Neuronal stem cell (in vitro differentiated cells): ENCODE measurements at regions not wholly inside any gene's neighbourhood (a gene's known extent, or its start where the extent isn't known, plus 50 kb on each side); places are given as distances from the start of the nearest gene placed in this dataset.

Experiments used
- DNase-seq: peaks from one replicate; pipeline ENCODE4 v3.0.0-alpha.2; 2013; ENCODE audit warnings: low spot score
- H2AFZ ChIP-seq: one replicate; pipeline ENCODE4 v1.6.1; 2013; ENCODE audit warnings: mild to moderate bottlenecking, low read length, inconsistent platforms
- H2AK5ac ChIP-seq: 2 replicates; pipeline ENCODE4 v1.6.1; 2013; ENCODE audit warnings: low read depth, mild to moderate bottlenecking, inconsistent platforms, low read length, moderate library complexity, mixed read lengths
- H2BK120ac ChIP-seq: 2 replicates; pipeline ENCODE4 v1.6.1; 2013; ENCODE audit warnings: low read depth, mild to moderate bottlenecking, inconsistent platforms, low read length, moderate library complexity, mixed read lengths
- H2BK12ac ChIP-seq: one replicate; pipeline ENCODE4 v1.6.1; 2013; ENCODE audit warnings: low read length, inconsistent platforms
- H2BK15ac ChIP-seq: 2 replicates; pipeline ENCODE4 v1.6.1; 2013; ENCODE audit warnings: mild to moderate bottlenecking, low read length, inconsistent platforms, mixed read lengths
- H2BK5ac ChIP-seq: one replicate; pipeline ENCODE4 v1.6.1; 2013; ENCODE audit warnings: inconsistent platforms, mild to moderate bottlenecking, low read length, moderate library complexity
- H3K14ac ChIP-seq: one replicate; pipeline ENCODE4 v1.6.1; 2013; ENCODE audit warnings: low read length, inconsistent platforms
- H3K18ac ChIP-seq: 2 replicates; pipeline ENCODE4 v1.6.1; 2013; ENCODE audit warnings: low read length, inconsistent platforms
- H3K23ac ChIP-seq: 2 replicates; pipeline ENCODE4 v1.6.1; 2013; ENCODE audit warnings: low read depth, mild to moderate bottlenecking, mixed read lengths, low read length, inconsistent platforms; ENCODE audit not compliant: poor library complexity
- H3K27ac ChIP-seq: replicated peaks from 3 replicates; pipeline ENCODE4 v1.5.1; 2013; ENCODE audit warnings: low read length, inconsistent platforms
- H3K27me3 ChIP-seq, 3 experiments: 2 replicates each; pipeline ENCODE4 v1.6.1; 2013; ENCODE audit warnings: low read length in 3 of 3, mild to moderate bottlenecking in 2 of 3, inconsistent platforms in 1 of 3, low read depth in 1 of 3, mixed read lengths in 1 of 3, moderate library complexity in 1 of 3; ENCODE audit not compliant: control insufficient read depth in 3 of 3, insufficient read depth in 3 of 3
- H3K36me3 ChIP-seq, 2 donors: replicated peaks in 1 of 2; 2 replicates each; pipeline ENCODE4 v1.6.1; 2013; ENCODE audit warnings: low read length in 2 of 2; ENCODE audit not compliant: control insufficient read depth in 2 of 2, insufficient read depth in 2 of 2
- H3K4ac ChIP-seq: 2 replicates; pipeline ENCODE4 v1.6.1; 2013; ENCODE audit warnings: inconsistent platforms, mild to moderate bottlenecking, low read length, moderate library complexity
- H3K4me1 ChIP-seq, 2 donors: 1 replicate in 1 of 2; 2 replicates in 1 of 2; pipeline ENCODE4 v1.6.1; 2013; ENCODE audit warnings: low read length in 2 of 2, low read depth in 1 of 2; ENCODE audit not compliant: control insufficient read depth in 2 of 2, insufficient read depth in 1 of 2
- H3K4me2 ChIP-seq: one replicate; pipeline ENCODE4 v1.6.1; 2013; ENCODE audit warnings: mild to moderate bottlenecking, low read length, inconsistent platforms; ENCODE audit not compliant: insufficient read depth, poor library complexity, severe bottlenecking
- H3K4me3 ChIP-seq, 2 donors: 2 replicates each; pipeline ENCODE4 v1.5.1; 2013; ENCODE audit warnings: low read length in 2 of 2, mild to moderate bottlenecking in 2 of 2, inconsistent platforms in 1 of 2, moderate library complexity in 1 of 2
- H3K79me1 ChIP-seq: one replicate; pipeline ENCODE4 v1.6.1; 2013; ENCODE audit warnings: low read depth, mild to moderate bottlenecking, inconsistent platforms, low read length, moderate library complexity
- H3K9ac ChIP-seq: one replicate; pipeline ENCODE4 v1.6.1; 2013; ENCODE audit warnings: mild to moderate bottlenecking, low read depth, low read length, inconsistent platforms; ENCODE audit not compliant: poor library complexity
- H3K9me3 ChIP-seq, 2 donors: replicated peaks in 1 of 2; 2 replicates each; pipeline versions ENCODE3 to v1.6.1; 2013; ENCODE audit warnings: low read length in 2 of 2, mild to moderate bottlenecking in 2 of 2, inconsistent platforms in 1 of 2, low read depth in 1 of 2, mixed read lengths in 1 of 2, moderate library complexity in 1 of 2; ENCODE audit not compliant: control insufficient read depth in 2 of 2, insufficient read depth in 1 of 2
- H4K8ac ChIP-seq: one replicate; pipeline ENCODE4 v1.6.1; 2013; ENCODE audit warnings: low read depth, mild to moderate bottlenecking, inconsistent platforms, low read length, moderate library complexity
- H4K91ac ChIP-seq: one replicate; pipeline ENCODE4 v1.6.1; 2013; ENCODE audit warnings: low read length, low read depth, mild to moderate bottlenecking, inconsistent platforms; ENCODE audit not compliant: poor library complexity
- WGBS, 2 donors: extraction: QIAGEN DNeasy Blood & Tissue Kit; methylation state at CpG; one replicate each; pipeline ENCODE4 v1.1.7; 2013; ENCODE audit warnings: missing lambda C conversion rate in 2 of 2, mixed read lengths in 1 of 2; ENCODE audit not compliant: insufficient read length in 2 of 2, insufficient replicate concordance in 1 of 2; ENCODE audit errors: extremely low coverage in 2 of 2; 5-methylcytosine and 5-hydroxymethylcytosine counted together

DNA sequence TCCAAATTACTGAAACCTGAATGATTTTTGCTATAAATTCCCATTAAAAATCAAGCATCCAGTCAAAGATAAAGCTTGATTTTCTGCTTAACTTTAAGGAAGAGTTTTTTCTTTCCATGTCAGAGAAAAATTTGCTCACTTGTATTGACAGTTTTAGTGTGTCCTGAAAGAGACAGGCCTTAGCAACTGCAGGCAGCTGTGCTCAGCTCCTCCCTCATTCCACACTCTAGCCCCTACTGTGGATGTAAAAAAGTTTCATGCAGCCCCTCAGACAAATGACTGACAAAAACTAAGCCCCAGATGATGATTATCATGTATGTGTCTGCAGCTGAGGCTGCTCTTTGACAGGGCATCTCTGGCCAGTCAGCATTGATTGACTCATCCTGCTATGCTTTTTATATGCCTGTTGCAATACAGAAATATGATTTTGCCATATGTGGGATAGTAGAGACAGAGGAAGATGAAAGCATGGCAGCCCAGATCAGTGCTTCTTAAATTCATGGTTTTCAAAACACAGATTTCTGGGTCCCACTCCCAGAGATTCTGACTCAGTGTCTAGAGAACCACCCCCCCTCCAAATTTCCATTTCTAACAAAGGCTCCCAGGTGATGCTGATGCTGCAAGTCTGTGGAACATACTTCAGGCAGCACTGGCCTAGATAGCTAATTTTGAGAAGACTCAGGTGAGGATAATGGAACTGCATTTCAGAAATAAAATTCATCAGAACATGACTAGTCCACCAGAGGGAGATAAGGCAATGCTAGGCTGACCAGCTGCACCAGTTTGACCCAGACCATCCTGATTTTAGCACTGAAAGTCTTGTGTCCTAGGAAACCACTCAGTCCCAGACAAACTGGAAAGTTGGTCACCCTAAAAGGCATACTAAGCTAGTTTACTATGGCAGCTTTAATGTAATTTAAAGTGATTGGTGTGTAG lies 298.7 kb upstream of the KCNN2 start:
- no peak overlapping the region for H3K27ac ChIP-seq
- no peak overlapping the region for H2AK5ac ChIP-seq
- no peak overlapping the region for H3K14ac ChIP-seq
- H3K9me3 ChIP-seq, result no peaks in the 10 kb centered on the region
- no peak overlapping the region for H3K23ac ChIP-seq
- no peak overlapping the region for H2AFZ ChIP-seq
- no peaks in the 10 kb centered on the region for H3K79me1 ChIP-seq
- DNase-seq, result no peak
- H4K91ac ChIP-seq, result no peak overlapping the region
- H3K4me1 ChIP-seq, result peaks cover 0 to 4% of the 10 kb centered on the region in 2 donors
- no peak overlapping the region for H3K4me2 ChIP-seq
- H2BK15ac ChIP-seq, result no peak overlapping the region
- H3K18ac ChIP-seq, result no peak overlapping the region
- no peak overlapping the region for H3K4ac ChIP-seq
- H3K4me3 ChIP-seq, result no peak overlapping the region
- H3K9ac ChIP-seq, result no peak overlapping the region
- H2BK120ac ChIP-seq, result no peak overlapping the region
- no peak overlapping the region for H2BK5ac ChIP-seq
- no peak overlapping the region for H2BK12ac ChIP-seq
- no peak overlapping the region for H4K8ac ChIP-seq
- no peaks in the 10 kb centered on the region for H3K27me3 ChIP-seq
- H3K36me3 ChIP-seq, result no peaks in the 10 kb centered on the region

DNA sequence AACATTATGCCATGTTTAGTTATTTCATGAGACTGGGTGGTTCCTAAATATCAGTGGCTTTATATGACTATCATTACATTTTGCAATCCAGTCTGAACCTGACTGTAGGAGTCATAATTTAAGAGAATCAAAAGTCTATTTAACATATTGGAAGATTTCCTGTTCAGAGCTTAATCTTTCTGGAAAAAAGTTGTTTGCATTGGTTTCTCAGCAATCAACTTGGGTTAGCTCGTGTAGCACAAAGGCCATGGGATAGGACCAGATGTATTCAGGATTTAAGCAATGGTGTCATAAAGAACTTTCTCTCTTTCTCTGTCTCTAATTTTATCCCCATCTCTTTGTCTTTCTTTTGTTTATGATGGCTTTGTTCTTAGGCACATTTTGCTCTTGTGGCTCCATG lies 296.0 kb upstream of the KCNN2 start:
- Histone ChIP-seq H3K9me3 (no peaks in the 10 kb centered on the region), H3K4me2 (no peak overlapping the region), H2AK5ac (no peak overlapping the region), H3K23ac (no peak overlapping the region), H4K8ac (no peak overlapping the region), H3K79me1 (no peaks in the 10 kb centered on the region), H3K9ac (no peak overlapping the region), H2BK5ac (no peak overlapping the region), H3K36me3 (no peaks in the 10 kb centered on the region), H2BK120ac (no peak overlapping the region), H3K18ac (no peak overlapping the region), H3K14ac (no peak overlapping the region), H2BK12ac (no peak overlapping the region), H3K4me1 (peaks cover 0 to 5% of the 10 kb centered on the region in 2 donors), H3K27me3 (no peaks in the 10 kb centered on the region), H3K4ac (no peak overlapping the region), H2AFZ (no peak overlapping the region), H3K4me3 (no peak overlapping the region), H3K27ac (no peak overlapping the region), H2BK15ac (no peak overlapping the region), H4K91ac (no peak overlapping the region)
- no peak for DNase-seq
- WGBS, 2 donors, result no CpG with 5 or more reads among the region's 1 CpG

DNA sequence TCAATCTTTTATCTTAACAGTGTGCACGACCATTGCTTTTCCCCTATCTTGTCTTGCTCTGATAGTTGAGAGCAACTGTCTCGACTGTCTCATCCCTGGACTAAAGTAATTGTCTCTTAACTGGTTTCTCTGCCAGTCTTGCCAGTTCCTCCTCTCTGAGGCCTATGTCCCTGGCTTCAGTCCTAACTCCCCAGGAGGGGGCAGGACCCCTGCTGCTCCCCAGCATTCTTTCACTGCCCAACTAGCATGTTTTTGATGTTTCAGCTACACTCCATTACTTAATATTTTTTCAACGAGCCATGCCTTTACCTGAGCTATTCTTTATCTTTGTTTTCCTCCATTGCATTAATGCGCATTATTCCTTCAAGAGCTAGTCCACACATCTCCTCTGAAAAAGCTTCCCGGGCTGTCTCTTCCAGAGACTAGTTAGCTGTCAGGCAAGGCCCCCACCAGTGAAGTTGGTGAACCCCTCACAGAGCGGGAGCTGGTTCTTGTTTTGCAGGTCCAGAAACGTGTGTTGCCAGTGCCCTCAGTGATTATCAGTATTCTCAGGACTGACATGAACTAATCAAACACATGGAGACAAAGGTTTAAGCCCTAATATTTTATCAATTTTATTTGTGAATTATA lies 291.7 kb upstream of the KCNN2 start:
- H3K79me1 ChIP-seq, result no peaks in the 10 kb centered on the region
- no peak overlapping the region for H3K14ac ChIP-seq
- no CpG with 5 or more reads among the region's 7 CpGs for WGBS, 2 donors
- no peaks in the 10 kb centered on the region for H3K9me3 ChIP-seq
- no peak overlapping the region for H4K91ac ChIP-seq
- no peaks in the 10 kb centered on the region for H3K27me3 ChIP-seq
- no peak overlapping the region for H3K4me3 ChIP-seq
- H3K27ac ChIP-seq, result no peak overlapping the region
- no peak overlapping the region for H3K9ac ChIP-seq
- no peak overlapping the region for H2BK15ac ChIP-seq
- H2AK5ac ChIP-seq, result no peak overlapping the region
- H3K4me2 ChIP-seq, result no peak overlapping the region
- H3K18ac ChIP-seq, result no peak overlapping the region
- H2AFZ ChIP-seq, result no peak overlapping the region
- H2BK120ac ChIP-seq, result no peak overlapping the region
- peaks cover 0 to 2% of the 10 kb centered on the region in 2 donors for H3K4me1 ChIP-seq
- H3K4ac ChIP-seq, result no peak overlapping the region
- H2BK12ac ChIP-seq, result no peak overlapping the region
- H2BK5ac ChIP-seq, result no peak overlapping the region
- H3K23ac ChIP-seq, result no peak overlapping the region
- H3K36me3 ChIP-seq, result no peaks in the 10 kb centered on the region
- no peak for DNase-seq
- H4K8ac ChIP-seq, result no peak overlapping the region

DNA sequence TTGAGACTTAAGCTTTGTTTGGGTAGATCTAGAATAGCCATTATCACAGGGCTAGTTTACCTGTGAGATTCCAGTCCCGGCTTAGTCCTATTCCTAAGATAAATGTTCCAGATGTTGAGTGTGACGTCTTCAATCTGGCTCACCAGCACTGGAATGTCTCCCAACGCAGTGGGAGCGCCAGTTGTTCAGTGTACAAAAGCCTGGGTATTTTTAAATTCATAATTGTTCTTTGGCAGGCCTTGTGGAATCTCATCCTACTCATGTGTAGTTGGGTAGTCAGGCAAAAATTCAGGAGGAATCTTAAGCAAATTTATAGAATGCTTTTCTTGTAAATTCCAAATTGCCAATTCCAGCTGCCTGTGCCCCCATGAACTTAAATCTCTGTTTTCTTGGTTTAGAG lies 272.6 kb upstream of the KCNN2 start:
- Histone ChIP-seq H4K91ac (no peak overlapping the region), H2AFZ (no peak overlapping the region), H3K4me1 (no peaks in the 10 kb centered on the region), H3K27me3 (peaks cover 0 to 2% (median 0%) of the 10 kb centered on the region in 3 experiments), H2BK5ac (no peak overlapping the region), H3K4me3 (no peak overlapping the region), H3K79me1 (no peaks in the 10 kb centered on the region), H2BK120ac (no peak overlapping the region), H3K23ac (no peak overlapping the region), H3K18ac (no peak overlapping the region), H3K27ac (no peak overlapping the region), H3K9me3 (peaks cover 0 to 6% of the 10 kb centered on the region in 2 donors), H3K9ac (no peak overlapping the region), H3K4me2 (no peak overlapping the region), H3K4ac (no peak overlapping the region), H3K36me3 (no peaks in the 10 kb centered on the region), H2BK15ac (no peak overlapping the region), H2BK12ac (no peak overlapping the region), H4K8ac (no peak overlapping the region), H2AK5ac (no peak overlapping the region), H3K14ac (no peak overlapping the region)
- DNase-seq, result no peak
- WGBS, 2 donors, result no CpG with 5 or more reads among the region's 4 CpGs
